KMS-11 (cell line): ENCODE measurements at regions not wholly inside any gene's neighbourhood (a gene's known extent, or its start where the extent isn't known, plus 50 kb on each side); places are given as distances from the start of the nearest gene placed in this dataset.

ENCODE experiments used
- H2AFZ ChIP-seq: fragments of 200-600 bp; sonication (generic); 2 replicates; pipeline ENCODE4 v1.6.1; 2016; ENCODE audit warnings: antibody characterized with exemption, mixed run types, low read depth
- H3K27ac ChIP-seq: fragments of 200-600 bp; sonication (generic); 2 replicates; pipeline ENCODE4 v1.6.1; 2016; ENCODE audit warnings: mild to moderate bottlenecking, mixed run types
- H3K27me3 ChIP-seq: fragments of 200-600 bp; sonication (generic); 2 replicates; pipeline ENCODE4 v1.6.1; 2017; ENCODE audit warnings: mild to moderate bottlenecking, low read depth, mixed run types, moderate library complexity; ENCODE audit not compliant: insufficient read depth
- H3K36me3 ChIP-seq: fragments of 200-600 bp; sonication (generic); 2 replicates; pipeline ENCODE4 v1.6.1; 2017; ENCODE audit warnings: mild to moderate bottlenecking, mixed run types; ENCODE audit not compliant: insufficient read depth
- H3K4me1 ChIP-seq: fragments of 200-600 bp; sonication (generic); 2 replicates; pipeline ENCODE4 v1.6.1; 2016; ENCODE audit warnings: mild to moderate bottlenecking, low read depth, mixed run types; ENCODE audit not compliant: poor library complexity, severe bottlenecking
- H3K4me2 ChIP-seq: fragments of 200-600 bp; sonication (generic); 2 replicates; pipeline ENCODE4 v1.7.0; 2016; ENCODE audit warnings: mild to moderate bottlenecking, mixed run types
- H3K4me3 ChIP-seq: fragments of 200-600 bp; sonication (generic); IDR thresholded peaks from 2 replicates; pipeline ENCODE4 v1.6.1; 2017; ENCODE audit warnings: low read depth, low read length, mixed read lengths; ENCODE audit not compliant: insufficient read depth
- H3K79me2 ChIP-seq: fragments of 200-600 bp; sonication (generic); 2 replicates; pipeline ENCODE4 v1.6.1; 2016; ENCODE audit warnings: low read depth, mixed run types; ENCODE audit not compliant: insufficient read depth
- H3K9ac ChIP-seq: fragments of 200-600 bp; sonication (generic); 2 replicates; pipeline ENCODE4 v1.6.1; 2016; ENCODE audit warnings: mild to moderate bottlenecking, mixed run types
- H4K20me1 ChIP-seq: fragments of 200-600 bp; sonication (generic); 2 replicates; pipeline ENCODE4 v1.6.1; 2016; ENCODE audit warnings: mild to moderate bottlenecking, mixed run types; ENCODE audit not compliant: insufficient read depth
- CTCF ChIP-seq: fragments of 200-600 bp; sonication (generic); conservative IDR thresholded peaks from 2 replicates; pipeline ENCODE4 v1.6.1; 2017; ENCODE audit warnings: low read depth, mild to moderate bottlenecking, antibody characterized with exemption, low read length, moderate library complexity, mixed read lengths

- no peak overlapping the region for H3K9ac ChIP-seq
- H3K36me3 ChIP-seq = no peaks in the 10 kb centered on the region
- no peak for TF ChIP-seq CTCF
- H3K79me2 ChIP-seq = no peaks in the 10 kb centered on the region
- H3K4me1 ChIP-seq = peaks cover 32% of the 10 kb centered on the region
- H3K4me2 ChIP-seq = no peak overlapping the region
- no peak overlapping the region for H3K4me3 ChIP-seq
- no peaks in the 10 kb centered on the region for H3K27me3 ChIP-seq
- H4K20me1 ChIP-seq = no peaks in the 10 kb centered on the region
- no peak overlapping the region for H3K27ac ChIP-seq
- no peak overlapping the region for H2AFZ ChIP-seq
Measured at GRCh38 chr21:16573578-16573977, 843.8 kb downstream of the USP25 start.

- Histone ChIP-seq H3K27me3 (no peaks in the 10 kb centered on the region), H3K4me3 (no peak overlapping the region), H2AFZ (no peak overlapping the region), H3K27ac (peak overlapping the region; percentile 96), H3K9ac (peak overlapping the region; percentile 62; the same call in 1 of the 2 replicates), H3K4me2 (peak overlapping the region; percentile 98; the same call in 1 of the 2 replicates), H3K36me3 (no peaks in the 10 kb centered on the region), H3K79me2 (no peaks in the 10 kb centered on the region), H4K20me1 (no peaks in the 10 kb centered on the region), H3K4me1 (peaks cover 71% of the 10 kb centered on the region)
- no peak for TF ChIP-seq CTCF
Measured at GRCh38 chr21:16577975-16578374, 848.2 kb downstream of the USP25 start.

- no peaks in the 10 kb centered on the region for H4K20me1 ChIP-seq
- H3K79me2 ChIP-seq = no peaks in the 10 kb centered on the region
- peak overlapping the region; percentile 1; the same call in 1 of the 2 replicates for H2AFZ ChIP-seq
- H3K4me3 ChIP-seq = no peak overlapping the region
- no peak for TF ChIP-seq CTCF
- peak overlapping the region; percentile 96 for H3K27ac ChIP-seq
- no peaks in the 10 kb centered on the region for H3K36me3 ChIP-seq
- peak overlapping the region; percentile 98 for H3K4me2 ChIP-seq
- H3K9ac ChIP-seq = peak overlapping the region; percentile 62
- peaks cover 81% of the 10 kb centered on the region for H3K4me1 ChIP-seq
- H3K27me3 ChIP-seq = no peaks in the 10 kb centered on the region
Measured at GRCh38 chr21:16578912-16579311, 849.1 kb downstream of the USP25 start.

- TF ChIP-seq CTCF = no peak
- H2AFZ ChIP-seq = peak overlapping the region; percentile 1; the same call in 1 of the 2 replicates
- peak overlapping the region; percentile 62 for H3K9ac ChIP-seq
- no peaks in the 10 kb centered on the region for H3K79me2 ChIP-seq
- H4K20me1 ChIP-seq = no peaks in the 10 kb centered on the region
- no peaks in the 10 kb centered on the region for H3K27me3 ChIP-seq
- H3K4me1 ChIP-seq = peaks cover 83% of the 10 kb centered on the region
- no peaks in the 10 kb centered on the region for H3K36me3 ChIP-seq
- peak overlapping the region; percentile 98 for H3K4me2 ChIP-seq
- no peak overlapping the region for H3K4me3 ChIP-seq
- peak overlapping the region; percentile 96 for H3K27ac ChIP-seq
Measured at GRCh38 chr21:16579538-16579937, 849.8 kb downstream of the USP25 start.
